ENCODE measurements at regions not wholly inside any gene's neighbourhood (a gene's known extent, or its start where the extent isn't known, plus 50 kb on each side); places are given as distances from the start of the nearest gene placed in this dataset.

- no peak overlapping the region for H2AFZ ChIP-seq (ENCODE audit: low read depth, low read length)
- FAIRE-seq (no peak), DNase-seq (ENCODE audit: low read depth, low spot score) (no peak)
- intact Hi-C loops (cut with micrococcal nuclease): no loop called here
- TF ChIP-seq MAX (IDR thresholded peaks at IDR 0.05; ENCODE audit: insufficient read depth, insufficient read length): no peak
- TF ChIP-seq POLR2A (IDR thresholded peaks at IDR 0.05; ENCODE audit: low read depth, low read length): no peak
- TF ChIP-seq MYC (IDR thresholded peaks at IDR 0.05; ENCODE audit: low read depth, low read length): no peak
- H3K27me3 ChIP-seq (ENCODE audit: control insufficient read depth in 2 of 2, insufficient read depth in 2 of 2, low read length in 2 of 2): peaks cover 0 to 1% of the 10 kb centered on the region in 2 experiments
- dilution Hi-C loops (cut with MboI; ENCODE audit: extremely low pct_ligation_motif_present, low sequenced_read_pairs): no loop called here
- H3K4me1 ChIP-seq (ENCODE audit: control insufficient read depth, extremely low read depth, insufficient read depth, low read length): no peaks in the 10 kb centered on the region
- no peak overlapping the region for H3K27ac ChIP-seq (ENCODE audit: insufficient read depth, low read depth, low read length)
- no peaks in the 10 kb centered on the region for H3K79me2 ChIP-seq (ENCODE audit: control insufficient read depth, insufficient read depth, low read length)
- CTCF ChIA-PET: interaction anchor here (1.0 to 1.7 kb wide), 4 partner anchors 11 to 242 kb away, joined by 4 to 6 read pairs (median 4); no protein-coding TSS in a partner anchor
- no peak overlapping the region for H3K4me3 ChIP-seq (replicated peaks in 1 of 3; ENCODE audit: insufficient read depth in 1 of 3, low read depth in 1 of 3, low read length in 3 of 3)
- H4K20me1 ChIP-seq (replicated peaks; ENCODE audit: control insufficient read depth, extremely low read depth, insufficient read depth, low read length): no peaks in the 10 kb centered on the region
- no peaks in the 10 kb centered on the region for H3K36me3 ChIP-seq (ENCODE audit: control insufficient read depth in 2 of 2, extremely low read depth in 1 of 2, insufficient read depth in 2 of 2, low read length in 2 of 2)
- no peaks in the 10 kb centered on the region for H3K9me1 ChIP-seq (replicated peaks; ENCODE audit: control insufficient read depth, extremely low read depth, insufficient read depth, low read length)
- no peak overlapping the region for H3K9ac ChIP-seq (replicated peaks; ENCODE audit: extremely low read depth, insufficient read depth, low read length)
- no peak overlapping the region for H3K4me2 ChIP-seq (ENCODE audit: insufficient read depth, low read length)
- POLR2A ChIA-PET: no interaction called here
- no TSS peak for BruUV-seq (replicated peaks)
- no peaks in the 10 kb centered on the region for H3K9me3 ChIP-seq (replicated peaks; ENCODE audit: control insufficient read depth, insufficient read depth, low read length)
Observed at GRCh38 chr6:166747644-166748595, 120.9 kb upstream of the RPS6KA2 start.

- Histone ChIP-seq H3K27ac (ENCODE audit: insufficient read depth, low read depth, low read length) (no peak overlapping the region), H3K4me3 (replicated peaks in 1 of 3; ENCODE audit: insufficient read depth in 1 of 3, low read depth in 1 of 3, low read length in 3 of 3) (no peak overlapping the region), H4K20me1 (replicated peaks; ENCODE audit: control insufficient read depth, extremely low read depth, insufficient read depth, low read length) (no peaks in the 10 kb centered on the region), H3K79me2 (ENCODE audit: control insufficient read depth, insufficient read depth, low read length) (no peaks in the 10 kb centered on the region), H3K9ac (replicated peaks; ENCODE audit: extremely low read depth, insufficient read depth, low read length) (no peak overlapping the region), H3K9me1 (replicated peaks; ENCODE audit: control insufficient read depth, extremely low read depth, insufficient read depth, low read length) (no peaks in the 10 kb centered on the region), H3K27me3 (ENCODE audit: control insufficient read depth in 2 of 2, insufficient read depth in 2 of 2, low read length in 2 of 2) (peaks cover 0 to 1% of the 10 kb centered on the region in 2 experiments), H3K4me1 (ENCODE audit: control insufficient read depth, extremely low read depth, insufficient read depth, low read length) (no peaks in the 10 kb centered on the region), H2AFZ (ENCODE audit: low read depth, low read length) (no peak overlapping the region), H3K9me3 (replicated peaks; ENCODE audit: control insufficient read depth, insufficient read depth, low read length) (no peaks in the 10 kb centered on the region), H3K4me2 (ENCODE audit: insufficient read depth, low read length) (no peak overlapping the region), H3K36me3 (ENCODE audit: control insufficient read depth in 2 of 2, extremely low read depth in 1 of 2, insufficient read depth in 2 of 2, low read length in 2 of 2) (no peaks in the 10 kb centered on the region)
- dilution Hi-C loops (cut with MboI; ENCODE audit: extremely low pct_ligation_motif_present, low sequenced_read_pairs) (no loop called here), intact Hi-C loops (cut with micrococcal nuclease) (no loop called here)
- no TSS peak for BruUV-seq (replicated peaks)
- DNase-seq (ENCODE audit: low read depth, low spot score) (no peak), FAIRE-seq (no peak)
- POLR2A ChIA-PET: no interaction called here
- CTCF ChIA-PET: interaction anchor here (0.7 to 1.6 kb wide), 4 partner anchors 10 to 243 kb away, joined by 3 to 4 read pairs (median 4); no protein-coding TSS in a partner anchor
- TF ChIP-seq GATA2 (IDR thresholded peaks at IDR 0.05; ENCODE audit: insufficient read depth, insufficient read length, low read depth, low read length): no peak
- TF ChIP-seq FOS (IDR thresholded peaks at IDR 0.05; ENCODE audit: borderline replicate concordance, insufficient read depth, low read length): no peak
- TF ChIP-seq MYC (IDR thresholded peaks at IDR 0.05; ENCODE audit: low read depth, low read length): no peak
- TF ChIP-seq JUN (IDR thresholded peaks at IDR 0.05; ENCODE audit: borderline replicate concordance, insufficient read depth, insufficient read length, low read depth): no peak
- TF ChIP-seq POLR2AphosphoS5 (IDR thresholded peaks at IDR 0.05; ENCODE audit: insufficient read depth, low read depth, low read length): no peak
- no peak for TF ChIP-seq MAX (IDR thresholded peaks at IDR 0.05; ENCODE audit: insufficient read depth, insufficient read length)
Observed at GRCh38 chr6:166745801-166746668, 119.0 kb upstream of the RPS6KA2 start.

All from endothelial cell of umbilical vein (primary cell).